ENCODE measurements at regions not wholly inside any gene's neighbourhood (a gene's known extent, or its start where the extent isn't known, plus 50 kb on each side); places are given as distances from the start of the nearest gene placed in this dataset.

- DNase-seq: no peak
- Histone ChIP-seq H3K4me3 (ENCODE audit: low read length in 3 of 3) (no peak overlapping the region), H3K27ac (ENCODE audit: low read depth in 2 of 2, low read length in 2 of 2) (no peak overlapping the region), H3K9ac (ENCODE audit: low read length in 3 of 3) (no peak overlapping the region), H3K36me3 (ENCODE audit: control insufficient read depth in 2 of 3, insufficient read depth in 3 of 3, low read length in 3 of 3) (no peaks in the 10 kb centered on the region), H3K4me1 (ENCODE audit: control insufficient read depth in 2 of 3, insufficient read depth in 2 of 3, low read depth in 1 of 3, low read length in 3 of 3) (no peaks in the 10 kb centered on the region), H3K27me3 (ENCODE audit: control insufficient read depth, insufficient read depth, low read length) (no peaks in the 10 kb centered on the region), H3K9me3 (ENCODE audit: control insufficient read depth in 2 of 3, insufficient read depth in 1 of 3, low read length in 3 of 3) (no peaks in the 10 kb centered on the region)
- no peak for TF ChIP-seq CTCF (IDR thresholded peaks at IDR 0.05; ENCODE audit: borderline replicate concordance, extremely low read depth, insufficient read depth)
- no peak for FAIRE-seq
- intact Hi-C loops (cut with DNase I): no loop called here
These were observed 683.4 kb upstream of the EYS start for GRCh38 chr6:66390393-66390792.

- TF ChIP-seq CTCF (IDR thresholded peaks at IDR 0.05; ENCODE audit: borderline replicate concordance, extremely low read depth, insufficient read depth): no peak
- DNase-seq: no peak
These were observed 669.0 kb upstream of the EYS start for GRCh38 chr6:66376001-66376400.

GRCh38 chr6:66369407-66369806 lies 662.4 kb upstream of the EYS start:
- H3K36me3 ChIP-seq (ENCODE audit: control insufficient read depth in 2 of 3, insufficient read depth in 3 of 3, low read length in 3 of 3): no peaks in the 10 kb centered on the region
- H3K9ac ChIP-seq (ENCODE audit: low read length in 3 of 3): no peak overlapping the region
- H3K4me1 ChIP-seq (ENCODE audit: control insufficient read depth in 2 of 3, insufficient read depth in 2 of 3, low read depth in 1 of 3, low read length in 3 of 3): no peaks in the 10 kb centered on the region
- H3K27me3 ChIP-seq (ENCODE audit: control insufficient read depth, insufficient read depth, low read length): no peaks in the 10 kb centered on the region
- H3K9me3 ChIP-seq (ENCODE audit: control insufficient read depth in 2 of 3, insufficient read depth in 1 of 3, low read length in 3 of 3): no peaks in the 10 kb centered on the region
- no peak for TF ChIP-seq CTCF (IDR thresholded peaks at IDR 0.05; ENCODE audit: borderline replicate concordance, extremely low read depth, insufficient read depth)
- no peak overlapping the region for H3K4me3 ChIP-seq (ENCODE audit: low read length in 3 of 3)
- DNase-seq (no peak), FAIRE-seq (no peak)
- intact Hi-C loops (cut with DNase I): no loop called here
- no peak overlapping the region for H3K27ac ChIP-seq (ENCODE audit: low read depth in 2 of 2, low read length in 2 of 2)

More at GRCh38 chr6:66376001-66376400, 669.0 kb upstream of the EYS start:
- no peaks in the 10 kb centered on the region for H3K9me3 ChIP-seq (ENCODE audit: control insufficient read depth in 2 of 3, insufficient read depth in 1 of 3, low read length in 3 of 3)
- no peaks in the 10 kb centered on the region for H3K27me3 ChIP-seq (ENCODE audit: control insufficient read depth, insufficient read depth, low read length)
- H3K27ac ChIP-seq (ENCODE audit: low read depth in 2 of 2, low read length in 2 of 2): no peak overlapping the region
- no peak overlapping the region for H3K4me3 ChIP-seq (ENCODE audit: low read length in 3 of 3)
- FAIRE-seq: no peak
- no peaks in the 10 kb centered on the region for H3K36me3 ChIP-seq (ENCODE audit: control insufficient read depth in 2 of 3, insufficient read depth in 3 of 3, low read length in 3 of 3)
- intact Hi-C loops (cut with DNase I): no loop called here
- H3K9ac ChIP-seq (ENCODE audit: low read length in 3 of 3): no peak overlapping the region
- H3K4me1 ChIP-seq (ENCODE audit: control insufficient read depth in 2 of 3, insufficient read depth in 2 of 3, low read depth in 1 of 3, low read length in 3 of 3): no peaks in the 10 kb centered on the region

GRCh38 chr6:66362888-66363287 lies 655.9 kb upstream of the EYS start:
- Histone ChIP-seq H3K27ac (ENCODE audit: low read depth in 2 of 2, low read length in 2 of 2) (no peak overlapping the region), H3K27me3 (ENCODE audit: control insufficient read depth, insufficient read depth, low read length) (no peaks in the 10 kb centered on the region), H3K9ac (ENCODE audit: low read length in 3 of 3) (no peak overlapping the region), H3K4me3 (ENCODE audit: low read length in 3 of 3) (no peak overlapping the region), H3K4me1 (ENCODE audit: control insufficient read depth in 2 of 3, insufficient read depth in 2 of 3, low read depth in 1 of 3, low read length in 3 of 3) (no peaks in the 10 kb centered on the region), H3K9me3 (ENCODE audit: control insufficient read depth in 2 of 3, insufficient read depth in 1 of 3, low read length in 3 of 3) (no peaks in the 10 kb centered on the region), H3K36me3 (ENCODE audit: control insufficient read depth in 2 of 3, insufficient read depth in 3 of 3, low read length in 3 of 3) (no peaks in the 10 kb centered on the region)
- FAIRE-seq: no peak
- intact Hi-C loops (cut with DNase I): no loop called here
- DNase-seq: peak in 1 of 5 donors; percentile 61
- TF ChIP-seq CTCF (IDR thresholded peaks at IDR 0.05; ENCODE audit: borderline replicate concordance, extremely low read depth, insufficient read depth): no peak
